Neural progenitor cell (in vitro differentiated cells): ENCODE measurements at regions not wholly inside any gene's neighbourhood (a gene's known extent, or its start where the extent isn't known, plus 50 kb on each side); places are given as distances from the start of the nearest gene placed in this dataset.

Experiments
- DNase-seq: peaks from one replicate; pipeline ENCODE4 v3.0.0-alpha.2; 2016; ENCODE audit warnings: low spot score
- H2AFZ ChIP-seq: fragments of 200-600 bp; sonication (generic); replicated peaks from 2 replicates; pipeline ENCODE4 v1.6.1; 2016; ENCODE audit warnings: antibody characterized with exemption
- H3F3A ChIP-seq: fragments of 200-600 bp; sonication (generic); 2 replicates; pipeline ENCODE4 v1.6.1; 2016; ENCODE audit warnings: antibody characterized with exemption, low read depth
- H3K27ac ChIP-seq: fragments of 200-600 bp; sonication (generic); 2 replicates; pipeline ENCODE4 v1.5.1; 2016; ENCODE audit warnings: mild to moderate bottlenecking
- H3K27me3 ChIP-seq: fragments of 200-600 bp; sonication (generic); 2 replicates; pipeline ENCODE4 v1.6.1; 2016; ENCODE audit warnings: mild to moderate bottlenecking, moderate library complexity
- H3K36me3 ChIP-seq: fragments of 200-600 bp; sonication (generic); 2 replicates; pipeline ENCODE4 v1.5.1; 2016
- H3K4me1 ChIP-seq: fragments of 200-600 bp; sonication (generic); 2 replicates; pipeline ENCODE4 v1.6.1; 2016; ENCODE audit warnings: mixed run types
- H3K4me2 ChIP-seq: fragments of 200-600 bp; sonication (generic); 2 replicates; pipeline ENCODE4 v1.6.1; 2016
- H3K4me3 ChIP-seq: fragments of 200-600 bp; sonication (generic); 2 replicates; pipeline ENCODE4 v1.5.1; 2016
- H3K79me2 ChIP-seq: fragments of 200-600 bp; sonication (generic); 2 replicates; pipeline ENCODE4 v1.6.1; 2016; ENCODE audit warnings: low read depth
- H3K9ac ChIP-seq: fragments of 200-600 bp; sonication (generic); 2 replicates; pipeline ENCODE4 v1.6.1; 2016
- H3K9me3 ChIP-seq: fragments of 200-600 bp; sonication (generic); 2 replicates; pipeline ENCODE4 v1.5.1; 2016; ENCODE audit warnings: low read depth
- H4K20me1 ChIP-seq: fragments of 200-600 bp; sonication (generic); 2 replicates; pipeline ENCODE4 v1.6.1; 2016; ENCODE audit warnings: low read depth
- H3K27ac Mint-ChIP-seq: 3 replicates; pipeline ENCODE4 v1.8.0; 2021; ENCODE audit warnings: mixed read lengths
- H3K27me3 Mint-ChIP-seq: 2 replicates; pipeline ENCODE4 v1.8.0; 2022; ENCODE audit warnings: low read depth, mild to moderate bottlenecking, inconsistent platforms, moderate library complexity, mixed read lengths; ENCODE audit not compliant: insufficient read depth
- H3K36me3 Mint-ChIP-seq: 3 replicates; pipeline ENCODE4 v1.8.0; 2021; ENCODE audit warnings: mixed read lengths
- H3K4me1 Mint-ChIP-seq: 3 replicates; pipeline ENCODE4 v1.8.0; 2021; ENCODE audit warnings: mixed read lengths
- H3K4me3 Mint-ChIP-seq: 3 replicates; pipeline ENCODE4 v1.8.0; 2021; ENCODE audit warnings: mild to moderate bottlenecking, moderate library complexity, mixed read lengths
- H3K9me3 Mint-ChIP-seq: 3 replicates; pipeline ENCODE4 v1.8.0; 2020; ENCODE audit warnings: mixed read lengths
- EZH2 ChIP-seq: fragments of 200-600 bp; sonication (generic); IDR thresholded peaks from 2 replicates; pipeline ENCODE4 v1.6.1; 2017; ENCODE audit warnings: antibody characterized with exemption, mild to moderate bottlenecking, moderate library complexity
- EZH2phosphoT487 ChIP-seq: fragments of 200-600 bp; sonication (generic); IDR thresholded peaks from 2 replicates; pipeline ENCODE4 v1.6.1; 2017; ENCODE audit warnings: antibody characterized with exemption
- TF ChIP-seq, protein P1 (sequence below): fragments of 200-600 bp; sonication (generic); IDR thresholded peaks from 2 replicates; pipeline ENCODE4 v1.5.1; 2017; ENCODE audit warnings: antibody characterized with exemption, mild to moderate bottlenecking

- no peak overlapping the region for H3K4me3 ChIP-seq
- no peaks in the 10 kb centered on the region for H4K20me1 ChIP-seq
- H3K27ac ChIP-seq = no peak overlapping the region
- peaks cover 3% of the 10 kb centered on the region for H3K4me1 ChIP-seq
- H3K9me3 Mint-ChIP-seq = no peaks in the 10 kb centered on the region
- H3K4me3 Mint-ChIP-seq = no peak overlapping the region
- H3K4me1 Mint-ChIP-seq = peaks cover 4% of the 10 kb centered on the region
- H3K27me3 ChIP-seq = no peaks in the 10 kb centered on the region
- TF ChIP-seq, protein P1, sequence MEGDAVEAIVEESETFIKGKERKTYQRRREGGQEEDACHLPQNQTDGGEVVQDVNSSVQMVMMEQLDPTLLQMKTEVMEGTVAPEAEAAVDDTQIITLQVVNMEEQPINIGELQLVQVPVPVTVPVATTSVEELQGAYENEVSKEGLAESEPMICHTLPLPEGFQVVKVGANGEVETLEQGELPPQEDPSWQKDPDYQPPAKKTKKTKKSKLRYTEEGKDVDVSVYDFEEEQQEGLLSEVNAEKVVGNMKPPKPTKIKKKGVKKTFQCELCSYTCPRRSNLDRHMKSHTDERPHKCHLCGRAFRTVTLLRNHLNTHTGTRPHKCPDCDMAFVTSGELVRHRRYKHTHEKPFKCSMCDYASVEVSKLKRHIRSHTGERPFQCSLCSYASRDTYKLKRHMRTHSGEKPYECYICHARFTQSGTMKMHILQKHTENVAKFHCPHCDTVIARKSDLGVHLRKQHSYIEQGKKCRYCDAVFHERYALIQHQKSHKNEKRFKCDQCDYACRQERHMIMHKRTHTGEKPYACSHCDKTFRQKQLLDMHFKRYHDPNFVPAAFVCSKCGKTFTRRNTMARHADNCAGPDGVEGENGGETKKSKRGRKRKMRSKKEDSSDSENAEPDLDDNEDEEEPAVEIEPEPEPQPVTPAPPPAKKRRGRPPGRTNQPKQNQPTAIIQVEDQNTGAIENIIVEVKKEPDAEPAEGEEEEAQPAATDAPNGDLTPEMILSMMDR = no peak
- TF ChIP-seq EZH2 = no peak
- no peak for TF ChIP-seq EZH2phosphoT487
- H3K27ac Mint-ChIP-seq = no peak overlapping the region
- no peaks in the 10 kb centered on the region for H3K9me3 ChIP-seq
- H3K36me3 Mint-ChIP-seq = no peaks in the 10 kb centered on the region
- H3K36me3 ChIP-seq = no peaks in the 10 kb centered on the region
- H3F3A ChIP-seq = no peaks in the 10 kb centered on the region
- H3K79me2 ChIP-seq = no peaks in the 10 kb centered on the region
- no peak for DNase-seq
- peaks cover 4% of the 10 kb centered on the region for H3K27me3 Mint-ChIP-seq
- H2AFZ ChIP-seq = no peak overlapping the region
- no peak overlapping the region for H3K4me2 ChIP-seq
- no peak overlapping the region for H3K9ac ChIP-seq
Observed at GRCh38 chr4:13143222-13144070, 340.7 kb downstream of the RAB28 start.

DNA sequence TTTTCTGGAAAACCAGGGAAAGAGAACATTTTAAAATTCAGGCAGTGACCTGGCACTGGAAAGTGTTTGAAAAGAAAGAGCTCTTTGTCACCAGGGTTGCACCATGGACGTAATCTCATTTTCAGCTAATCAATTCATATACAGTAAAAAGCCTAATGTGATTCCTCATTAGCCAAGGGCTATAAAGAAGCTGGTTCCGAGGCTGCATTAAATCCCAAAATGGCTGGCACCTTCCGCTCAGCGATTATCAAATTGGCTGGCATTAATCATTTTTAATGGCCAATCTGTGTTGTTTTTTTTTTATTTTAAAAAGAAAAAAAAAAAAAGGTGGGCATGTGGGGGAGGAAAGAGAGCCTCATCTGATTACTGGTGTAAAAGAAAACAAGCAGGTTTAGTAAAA lies 341.4 kb downstream of the RAB28 start:
- Histone ChIP-seq H3F3A (no peaks in the 10 kb centered on the region), H3K9ac (no peak overlapping the region), H3K27ac (no peak overlapping the region), H2AFZ (no peak overlapping the region), H3K4me2 (no peak overlapping the region), H3K4me1 (peaks cover 3% of the 10 kb centered on the region), H3K27me3 (no peaks in the 10 kb centered on the region), H3K9me3 (no peaks in the 10 kb centered on the region), H3K36me3 (no peaks in the 10 kb centered on the region), H3K4me3 (no peak overlapping the region), H3K79me2 (no peaks in the 10 kb centered on the region), H4K20me1 (no peaks in the 10 kb centered on the region)
- Mint-ChIP-seq H3K4me3 (no peak overlapping the region), H3K27me3 (peaks cover 4% of the 10 kb centered on the region), H3K27ac (no peak overlapping the region), H3K4me1 (peaks cover 4% of the 10 kb centered on the region), H3K36me3 (no peaks in the 10 kb centered on the region), H3K9me3 (no peaks in the 10 kb centered on the region)
- DNase-seq = no peak
- TF ChIP-seq EZH2 (no peak), EZH2phosphoT487 (no peak)
- TF ChIP-seq, protein P1 = no peak

GRCh38 chr4:13142191-13142590 lies 341.9 kb downstream of the RAB28 start:
- Histone ChIP-seq H4K20me1 (no peaks in the 10 kb centered on the region), H3K4me1 (peaks cover 3% of the 10 kb centered on the region), H3K36me3 (no peaks in the 10 kb centered on the region), H3K4me3 (no peak overlapping the region), H3K27ac (no peak overlapping the region), H3K79me2 (no peaks in the 10 kb centered on the region), H3K27me3 (no peaks in the 10 kb centered on the region), H3K4me2 (no peak overlapping the region), H3F3A (no peaks in the 10 kb centered on the region), H3K9me3 (no peaks in the 10 kb centered on the region), H2AFZ (no peak overlapping the region), H3K9ac (no peak overlapping the region)
- no peak for TF ChIP-seq EZH2phosphoT487
- TF ChIP-seq, protein P1 = no peak
- no peak for TF ChIP-seq EZH2
- Mint-ChIP-seq H3K9me3 (no peaks in the 10 kb centered on the region), H3K27me3 (peaks cover 4% of the 10 kb centered on the region), H3K4me1 (peaks cover 4% of the 10 kb centered on the region), H3K36me3 (no peaks in the 10 kb centered on the region), H3K4me3 (no peak overlapping the region), H3K27ac (no peak overlapping the region)
- no peak for DNase-seq
